GM18520 (cell line): ENCODE measurements at regions not wholly inside any gene's neighbourhood (a gene's known extent, or its start where the extent isn't known, plus 50 kb on each side); places are given as distances from the start of the nearest gene placed in this dataset.

Source experiments
- ATAC-seq: cut with Tn5 transposase; IDR thresholded peaks from one replicate; pipeline ENCODE4 v1.9.1; 2021; ENCODE audit not compliant: unreplicated experiment

DNA sequence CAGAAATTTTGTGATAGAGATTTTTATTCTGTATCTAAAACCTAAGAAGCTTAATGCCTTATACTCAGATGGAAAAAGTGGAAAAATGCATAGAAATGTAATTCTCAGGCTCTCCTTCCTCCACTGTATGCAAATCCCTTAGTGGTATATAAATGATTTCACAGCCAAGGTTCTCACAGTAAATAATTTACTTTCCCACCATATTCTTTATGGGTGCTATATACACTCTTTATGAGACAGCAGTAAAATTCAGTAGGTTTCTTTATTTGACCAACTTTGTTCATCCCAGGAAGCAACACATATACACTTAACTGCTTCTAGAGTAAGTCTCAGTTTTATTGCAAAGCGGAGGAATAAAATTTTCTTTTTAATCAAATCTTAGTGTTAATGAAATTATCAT lies 1399.7 kb downstream of the PCDH7 start:
- no peak for ATAC-seq

DNA sequence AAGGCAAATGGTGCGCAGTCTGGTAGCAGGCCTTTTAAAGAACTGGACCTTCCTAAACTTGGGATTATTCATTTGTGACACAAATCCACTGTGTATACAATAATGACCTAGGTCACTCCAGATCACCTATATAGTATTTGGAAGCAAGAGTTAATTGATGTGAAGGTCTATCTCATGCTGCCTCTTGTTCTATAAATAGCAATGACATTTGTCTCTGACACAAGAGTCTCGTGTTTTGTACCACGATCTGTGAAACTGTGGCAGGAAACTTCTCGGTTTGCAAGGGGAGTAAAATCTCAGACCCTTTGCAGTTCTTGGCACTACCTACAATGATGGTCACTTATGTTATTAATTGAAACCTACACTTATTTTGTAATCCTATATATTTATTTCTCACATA lies 1408.4 kb downstream of the PCDH7 start:
- ATAC-seq: no peak

DNA sequence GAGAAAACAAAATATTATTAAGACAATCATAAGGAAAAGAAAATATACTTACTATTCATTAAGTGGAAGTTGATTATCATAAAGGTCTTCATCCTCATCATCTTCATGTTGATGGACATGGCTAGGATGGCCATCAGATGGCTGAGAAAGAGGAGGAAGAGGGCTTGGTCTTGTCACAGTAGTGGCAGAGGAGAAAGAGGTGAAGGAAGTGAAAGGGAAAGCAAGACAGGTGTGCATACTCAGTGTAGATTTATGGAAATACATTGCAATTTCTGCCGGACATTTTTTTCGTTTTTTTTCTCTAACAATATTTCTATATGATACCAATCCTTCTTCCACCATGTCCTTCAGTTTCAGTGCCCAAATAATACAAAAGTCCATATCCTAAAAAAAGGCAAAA lies 1409.8 kb downstream of the PCDH7 start:
- no peak for ATAC-seq

DNA sequence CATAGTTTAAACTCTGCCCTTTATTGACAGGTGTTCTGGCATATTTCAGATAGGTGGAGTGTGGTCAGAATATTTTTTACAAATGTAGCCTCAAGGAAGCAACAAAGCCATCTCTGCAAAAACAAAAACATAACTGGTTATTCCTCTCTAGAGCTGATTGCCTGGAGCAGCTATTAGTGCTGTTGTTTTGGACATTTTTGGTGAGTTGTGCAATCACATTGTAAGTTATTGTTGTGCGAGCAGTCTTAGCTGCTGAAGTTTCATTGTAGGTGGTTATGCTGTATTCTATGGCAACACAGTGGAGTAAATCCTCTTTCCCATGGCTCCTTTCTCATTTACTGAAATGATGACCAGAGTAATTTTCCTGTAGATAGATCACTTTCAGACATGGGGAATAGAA lies 1413.0 kb downstream of the PCDH7 start:
- ATAC-seq: no peak

DNA sequence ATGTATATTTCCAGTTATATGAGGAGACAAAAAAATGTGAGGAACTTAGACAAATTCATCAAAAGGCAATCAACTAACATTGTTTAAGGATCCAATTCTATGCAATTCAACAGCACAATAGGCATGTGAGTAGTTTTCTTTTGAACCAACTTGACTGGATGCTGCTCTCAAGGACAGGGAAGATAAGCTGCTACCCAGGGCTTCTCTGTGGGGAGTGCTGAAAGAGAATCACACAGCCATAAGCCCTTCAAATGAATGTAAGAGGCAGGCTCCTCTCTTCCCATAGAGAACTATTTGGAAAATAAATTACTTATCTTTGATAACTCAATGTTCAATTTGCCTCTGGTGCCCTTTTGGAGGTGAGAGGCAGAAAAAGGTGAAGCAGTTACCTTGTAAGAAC lies 1413.6 kb downstream of the PCDH7 start:
- no peak for ATAC-seq

DNA sequence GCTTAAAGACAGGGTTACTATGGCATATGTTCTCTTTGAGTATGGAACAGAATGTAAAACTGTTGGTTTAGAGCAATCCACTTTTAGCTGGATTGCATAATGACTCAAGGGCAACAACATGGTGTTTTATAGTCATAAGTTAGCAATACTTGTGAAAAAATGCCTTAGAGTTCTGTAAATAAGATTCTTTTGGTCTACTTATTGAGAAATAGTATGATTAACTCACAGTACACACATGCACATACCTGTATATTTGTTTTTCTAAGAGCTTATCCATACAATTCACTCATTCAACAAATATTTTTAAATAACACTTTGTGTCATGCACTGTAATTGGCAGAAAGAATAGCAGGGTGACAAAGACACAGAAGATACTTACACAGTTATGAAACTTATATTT lies 1415.5 kb downstream of the PCDH7 start:
- ATAC-seq: no peak

DNA sequence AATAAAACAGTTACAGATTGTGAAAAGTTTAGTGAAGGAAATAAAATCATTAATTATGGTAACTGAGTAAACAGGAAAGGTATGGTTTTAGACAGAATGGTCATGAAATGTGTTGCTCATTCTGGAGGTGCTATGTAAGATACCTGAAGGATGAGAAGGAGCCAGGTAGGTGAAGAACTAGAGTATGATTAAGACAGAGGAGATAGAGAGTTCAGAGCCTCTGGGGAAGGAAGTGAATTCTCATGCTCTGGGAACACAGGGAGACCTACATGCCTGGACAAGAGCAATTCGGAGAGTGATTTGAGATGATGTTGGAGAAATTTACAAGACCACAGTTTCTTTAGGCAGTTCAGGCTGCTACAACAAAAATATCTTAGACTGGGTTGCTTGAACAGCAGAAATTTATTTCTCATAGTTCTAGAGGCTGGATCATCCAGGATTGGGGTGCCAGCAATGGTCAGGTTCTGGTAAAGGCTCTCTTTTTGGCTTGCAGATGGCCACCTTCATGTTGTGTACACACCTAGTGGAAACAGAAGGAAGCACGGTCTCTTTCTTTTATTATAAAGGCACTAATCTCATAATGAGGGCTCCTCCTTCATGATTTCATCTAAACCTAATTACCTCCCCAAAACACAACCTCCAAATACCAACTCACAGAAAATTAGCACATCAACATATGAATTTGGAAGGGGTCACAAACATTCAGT lies 1416.1 kb downstream of the PCDH7 start:
- ATAC-seq: no peak

DNA sequence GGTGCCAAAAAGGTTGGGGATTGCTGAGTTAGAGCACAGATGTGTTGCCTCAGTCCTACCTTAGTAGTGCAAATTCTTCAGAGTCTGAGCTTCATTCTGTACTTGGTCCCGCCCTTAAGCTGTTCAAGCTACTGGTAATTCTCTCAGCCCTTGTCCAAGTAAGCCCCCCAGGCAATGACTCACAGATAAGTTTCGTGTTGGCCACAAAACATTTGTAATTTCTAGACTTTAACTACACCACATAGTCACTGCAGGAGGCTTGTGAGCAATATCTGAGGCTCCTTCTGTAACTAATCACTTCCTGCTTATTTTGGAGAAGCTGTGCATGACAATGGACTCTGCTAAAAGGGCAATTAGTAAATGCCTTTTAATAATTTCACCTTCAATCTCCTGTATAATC lies 1420.5 kb downstream of the PCDH7 start:
- ATAC-seq: no peak

DNA sequence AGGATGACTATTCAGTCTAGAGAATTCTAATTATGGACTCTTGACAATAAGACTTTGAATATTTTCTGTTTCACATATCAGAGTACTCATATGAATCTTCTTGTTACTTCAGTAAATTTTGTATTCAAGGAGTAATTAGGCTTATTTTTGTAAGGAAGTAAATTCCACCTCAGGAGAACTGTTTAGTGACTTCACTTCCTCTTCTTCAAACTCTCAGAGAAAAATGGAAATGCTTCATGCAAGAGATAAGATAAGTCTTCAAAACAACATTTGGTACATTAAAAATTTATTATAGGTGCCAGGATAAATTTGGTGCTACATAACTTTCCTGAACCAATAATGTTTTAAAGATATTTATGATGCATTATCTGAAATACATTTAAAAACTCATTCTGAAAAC lies 1421.9 kb downstream of the PCDH7 start:
- ATAC-seq: no peak

DNA sequence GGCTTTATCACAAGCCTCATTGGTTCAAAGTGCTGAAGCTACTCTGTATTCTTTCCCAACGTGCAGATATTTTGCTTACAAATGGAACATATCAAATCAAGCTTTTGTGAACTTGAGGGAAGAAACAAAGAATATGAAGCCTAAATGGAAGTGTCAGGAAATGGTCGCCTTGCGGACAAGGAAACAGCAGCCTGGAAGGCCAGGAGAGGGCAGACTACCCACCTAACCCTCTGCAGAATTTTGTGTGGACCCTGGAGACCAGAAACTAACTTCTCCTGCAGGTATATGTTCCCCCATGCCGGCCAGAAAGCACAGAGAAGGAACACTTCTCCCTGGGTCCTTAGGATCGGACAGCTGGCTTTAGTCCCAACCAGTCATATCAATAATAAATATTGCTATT lies 1425.8 kb downstream of the PCDH7 start:
- no peak for ATAC-seq

DNA sequence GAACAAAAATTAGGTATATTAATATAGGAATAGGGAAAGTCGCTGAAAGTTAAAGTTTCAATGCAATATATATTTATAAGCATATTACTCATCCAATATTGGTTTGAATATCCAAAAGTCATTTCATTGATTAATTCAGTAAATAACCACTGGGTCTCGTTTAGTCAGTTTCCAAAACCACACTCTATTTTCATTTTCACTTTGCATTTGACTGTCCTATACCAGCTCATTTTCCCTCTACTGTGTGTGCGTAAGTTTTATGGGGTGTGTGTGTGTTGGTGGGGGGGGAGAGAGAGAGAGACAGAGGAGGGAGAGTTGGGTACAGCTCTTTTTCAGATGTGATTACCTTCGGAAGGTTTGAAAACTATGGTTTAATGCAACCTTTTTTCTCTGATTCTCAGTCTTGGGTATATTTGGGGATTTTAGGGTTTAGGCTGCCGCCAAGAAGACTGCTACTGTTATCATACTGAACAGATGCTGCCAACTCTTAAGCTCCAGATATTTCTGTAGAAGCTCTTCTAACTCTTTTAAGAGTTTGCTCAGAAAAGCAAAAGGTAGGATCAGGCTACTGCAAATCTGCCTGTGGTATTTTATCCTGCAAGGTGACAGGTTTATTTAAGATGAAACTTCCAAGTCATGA lies 1427.4 kb downstream of the PCDH7 start:
- ATAC-seq: no peak

DNA sequence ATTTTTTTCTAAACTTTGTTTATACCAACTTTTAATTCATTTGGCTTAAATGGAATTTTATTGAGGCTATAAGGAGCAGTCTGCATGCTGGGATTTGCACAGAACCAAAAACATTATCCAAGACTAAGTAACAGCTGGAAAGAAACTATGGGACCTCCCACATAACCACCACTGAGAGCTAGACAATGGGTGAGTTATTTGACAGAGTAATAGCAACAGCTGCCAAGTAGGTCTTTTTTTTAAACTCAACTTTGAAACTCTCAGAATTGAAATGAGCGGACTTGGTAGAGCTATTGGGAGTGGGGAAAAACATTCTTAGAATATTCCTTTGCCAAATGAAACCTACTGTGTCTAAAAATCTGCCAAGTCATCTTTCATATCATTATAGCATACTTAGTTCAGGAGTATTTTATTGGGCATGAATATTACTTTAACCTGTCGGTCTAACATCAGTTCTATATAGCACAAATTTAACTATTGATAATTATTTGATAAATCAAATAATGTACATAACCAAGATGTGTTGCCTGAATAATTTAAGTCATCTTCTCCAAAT lies 1428.0 kb downstream of the PCDH7 start:
- no peak for ATAC-seq

DNA sequence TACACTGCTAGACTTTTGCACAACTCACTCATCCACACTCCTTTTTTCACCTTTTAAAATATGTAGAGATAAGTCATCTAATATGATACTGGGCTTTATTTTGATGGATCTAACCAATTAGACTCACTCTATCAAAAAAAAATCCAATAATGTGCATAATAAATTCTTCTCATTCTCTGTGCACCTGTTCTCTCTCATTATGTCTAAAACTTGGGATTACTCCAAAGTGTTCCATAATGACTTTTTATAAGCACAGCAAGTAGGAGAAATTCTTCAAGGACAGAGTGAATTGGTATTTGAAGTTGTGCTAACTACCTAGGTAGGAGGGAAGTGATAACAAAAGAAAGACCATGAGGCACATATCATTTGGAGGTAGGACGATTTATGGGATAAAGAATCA lies 1438.8 kb downstream of the PCDH7 start:
- no peak for ATAC-seq

DNA sequence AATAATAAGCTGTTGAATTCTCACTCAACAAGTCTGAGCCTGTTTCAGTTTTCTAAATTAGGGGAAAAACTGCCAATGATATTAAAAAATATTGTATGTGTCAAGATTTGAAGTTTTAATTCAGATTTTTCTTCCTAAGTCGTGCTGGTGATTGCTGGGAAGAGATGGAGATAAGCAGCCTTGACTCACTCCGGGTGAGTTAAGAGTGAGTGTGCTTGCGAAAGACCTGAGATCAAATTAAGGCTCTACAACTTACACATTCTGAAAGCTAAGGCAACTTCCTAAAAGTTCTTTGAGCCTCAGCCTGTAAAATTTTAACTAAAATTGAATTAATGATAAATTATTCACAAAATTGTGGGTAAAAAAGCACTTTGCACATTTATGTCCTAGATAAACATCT lies 1441.2 kb downstream of the PCDH7 start:
- ATAC-seq: no peak

DNA sequence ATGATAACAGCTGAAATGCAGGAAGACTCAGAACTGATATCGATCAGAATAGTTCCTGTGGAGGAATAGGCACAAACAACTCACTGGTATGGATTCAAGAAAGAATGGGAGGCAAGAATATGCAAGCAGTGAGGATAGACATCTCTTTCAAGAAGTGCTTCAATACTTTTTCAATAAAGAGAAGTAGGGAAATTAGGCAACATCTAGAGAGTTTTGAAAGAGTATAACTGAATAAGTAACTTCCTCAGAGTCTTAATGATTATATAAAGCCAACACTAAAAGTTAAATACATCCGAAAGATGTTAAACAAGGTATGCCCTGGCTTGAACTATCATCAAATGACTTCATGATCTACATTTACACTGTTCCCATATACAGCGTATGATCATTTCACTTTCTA lies 1443.0 kb downstream of the PCDH7 start:
- no peak for ATAC-seq

DNA sequence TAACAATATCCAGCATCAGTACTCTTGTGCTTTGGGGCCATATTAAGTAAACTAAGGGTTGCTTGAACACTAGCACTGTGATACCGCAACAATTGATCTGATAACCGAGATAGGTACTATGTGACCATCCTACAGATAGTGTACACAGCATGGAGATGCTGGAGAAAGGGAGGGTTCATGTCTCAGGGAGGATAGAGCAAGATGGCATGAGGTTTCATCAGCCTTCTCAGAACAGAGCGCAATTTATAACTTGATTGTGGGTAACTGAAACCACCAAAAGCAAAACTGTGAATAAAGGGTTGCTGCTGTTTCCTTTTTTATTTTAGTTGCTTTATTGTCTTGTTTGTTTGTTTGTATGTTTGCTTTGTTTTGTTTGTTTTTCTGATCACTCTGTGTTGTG lies 1449.7 kb downstream of the PCDH7 start:
- ATAC-seq: no peak

DNA sequence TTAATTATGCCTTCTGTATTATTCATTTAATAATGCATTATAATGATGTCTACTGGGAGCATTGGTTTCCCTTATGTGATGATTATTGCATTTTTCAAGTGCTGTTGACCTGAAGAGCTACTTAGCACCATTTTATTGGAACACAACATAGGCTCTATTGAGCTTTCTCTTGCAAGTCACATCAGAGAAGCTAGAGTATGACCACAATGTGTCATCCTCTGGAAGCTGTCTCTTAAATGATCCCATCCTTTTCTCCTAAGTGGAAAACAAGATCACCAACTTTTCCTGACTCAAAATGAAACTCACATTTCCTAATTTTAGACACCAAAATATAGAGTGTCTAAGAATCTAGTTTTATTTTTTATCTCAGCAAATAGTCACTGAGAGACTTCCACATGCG lies 1451.9 kb downstream of the PCDH7 start:
- no peak for ATAC-seq

DNA sequence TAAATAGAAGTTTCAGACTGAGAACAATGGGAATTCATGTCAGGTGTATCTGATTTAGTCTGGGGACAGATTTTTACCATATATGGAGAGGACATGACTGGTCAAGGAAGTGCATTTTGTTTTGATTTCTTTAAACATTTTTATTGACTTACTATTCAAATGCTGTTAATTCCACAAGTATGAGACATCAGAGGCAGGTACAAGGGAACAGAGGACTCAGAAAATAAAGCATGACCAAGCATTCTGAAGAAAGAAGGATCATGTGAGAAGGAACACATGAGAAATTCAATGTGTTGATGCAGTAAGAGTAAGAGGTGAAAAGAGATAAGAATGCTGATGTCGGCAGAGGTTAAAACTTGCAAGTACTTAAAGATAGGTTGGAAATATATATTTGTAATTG lies 1452.6 kb downstream of the PCDH7 start:
- no peak for ATAC-seq

DNA sequence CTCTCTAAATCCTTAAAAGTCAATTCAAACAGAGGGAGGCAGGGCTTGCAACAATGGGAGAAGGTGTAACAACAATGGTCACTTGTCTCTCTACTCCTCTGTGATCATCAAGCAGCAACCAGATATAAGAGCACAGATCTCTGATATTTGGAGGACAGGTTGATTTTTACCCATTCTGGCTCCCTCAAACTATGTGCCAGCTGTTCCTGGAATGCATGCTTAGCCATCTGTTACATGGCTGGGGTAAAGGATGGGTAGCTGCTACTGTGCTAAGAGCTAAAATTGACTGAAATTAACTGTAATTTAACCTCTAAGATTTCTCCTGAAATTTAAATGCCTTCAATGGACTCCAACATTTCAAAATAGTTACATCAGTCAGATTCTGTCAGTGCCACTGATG lies 1459.9 kb downstream of the PCDH7 start:
- ATAC-seq: no peak

DNA sequence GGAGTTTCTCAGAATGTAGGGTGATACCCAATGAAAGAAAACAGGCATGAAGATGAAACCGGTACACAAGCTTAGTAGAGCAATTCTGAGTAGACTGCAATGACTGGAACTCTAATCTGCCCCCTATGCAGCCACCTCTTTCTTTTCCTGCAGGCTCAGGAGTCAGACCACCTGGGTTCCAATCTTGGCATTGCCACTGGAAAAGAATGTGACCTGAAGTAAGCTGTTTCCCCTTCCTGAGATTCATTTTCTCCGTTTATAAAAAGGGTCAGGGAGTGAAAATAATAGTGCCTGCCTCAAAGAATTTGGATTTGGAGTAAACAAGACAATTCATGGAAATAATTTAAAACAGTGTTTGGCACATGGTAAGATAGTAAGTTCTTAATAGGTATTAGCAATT lies 1464.0 kb downstream of the PCDH7 start:
- no peak for ATAC-seq

DNA sequence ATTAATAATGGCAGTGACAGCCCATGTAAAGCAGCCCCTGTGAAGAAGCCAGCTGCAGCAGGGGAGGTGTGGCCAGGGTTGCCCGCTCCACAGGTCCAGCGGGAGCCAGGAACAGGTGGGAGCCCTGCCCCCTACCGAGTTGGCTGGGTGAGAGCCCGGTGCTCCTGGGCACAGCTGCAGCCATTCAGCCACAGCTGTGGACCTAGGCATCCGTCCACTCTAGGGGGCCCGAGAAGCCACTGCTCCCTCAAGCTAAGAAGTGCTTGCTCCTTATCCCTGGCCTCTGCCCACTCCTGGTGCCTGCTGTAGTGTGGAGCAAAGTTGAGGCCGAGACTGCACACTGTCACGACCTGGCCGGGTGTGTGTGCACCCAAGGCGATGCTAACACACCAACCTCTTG lies 1469.0 kb downstream of the PCDH7 start:
- no peak for ATAC-seq

DNA sequence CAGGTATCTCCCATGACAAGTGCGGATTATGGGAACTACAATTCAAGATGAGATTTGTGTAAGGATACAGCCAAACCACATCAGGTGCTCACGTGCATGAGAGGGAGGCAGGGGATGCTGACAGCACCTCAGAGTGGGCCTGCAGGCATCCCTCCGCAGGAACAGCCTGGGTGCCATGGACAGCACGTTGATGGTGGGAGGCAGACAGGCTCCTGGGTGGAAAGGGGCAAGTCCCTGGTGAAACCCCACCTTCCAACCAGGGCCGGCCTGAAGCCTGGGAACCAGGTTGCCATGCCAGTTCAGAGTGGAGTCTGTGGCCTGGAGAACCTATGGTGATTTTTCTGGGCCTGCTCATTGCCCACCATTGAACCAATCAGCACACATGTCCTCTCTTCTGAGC lies 1469.6 kb downstream of the PCDH7 start:
- ATAC-seq: no peak

DNA sequence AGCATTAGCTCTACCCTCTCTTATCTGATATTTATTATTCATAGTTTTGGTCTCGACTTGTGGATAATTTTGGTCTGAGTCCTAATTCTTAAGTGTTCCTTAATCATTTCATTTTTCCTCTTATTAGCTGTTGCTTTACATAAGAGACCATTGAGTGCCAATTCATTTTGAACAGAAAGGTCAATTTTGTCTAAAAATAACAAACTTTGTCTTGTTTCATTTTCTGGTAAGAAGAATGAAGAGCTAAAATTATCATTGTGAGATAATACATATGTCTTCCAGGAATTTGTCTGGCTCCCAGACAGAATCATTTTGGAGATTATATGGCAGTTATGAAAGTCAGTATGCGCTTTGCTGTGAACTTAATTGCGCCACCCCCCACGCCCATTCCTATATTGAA lies 1471.8 kb downstream of the PCDH7 start:
- no peak for ATAC-seq
